ENCODE measurements at regions not wholly inside any gene's neighbourhood (a gene's known extent, or its start where the extent isn't known, plus 50 kb on each side); places are given as distances from the start of the nearest gene placed in this dataset.
"Not testable (repeated sequence)": the region's sequence is repeated elsewhere in the genome, so short reads cannot be mapped to it uniquely, and the experiment has no call there.

- H3K36me3 Mint-ChIP-seq (ENCODE audit: low read depth), result no peaks in the 10 kb centered on the region
- no peaks in the 10 kb centered on the region for H3K9me3 Mint-ChIP-seq (ENCODE audit: low read depth)
- peaks cover 16% of the 10 kb centered on the region for H3K4me1 Mint-ChIP-seq (ENCODE audit: low read depth)
- no peak overlapping the region for H3K27ac Mint-ChIP-seq (ENCODE audit: unreplicated experiment)
- no peak for DNase-seq (ENCODE audit: low spot score)
- no peak for TF ChIP-seq CTCF (IDR thresholded peaks at IDR 0.05)
- H3K4me3 Mint-ChIP-seq (ENCODE audit: unreplicated experiment), result no peak overlapping the region
- no peaks in the 10 kb centered on the region for H3K27me3 Mint-ChIP-seq (ENCODE audit: low read depth)
Observed at GRCh38 chr11:109051200-109051599, 370.8 kb upstream of the C11orf87 start.

GRCh38 chr11:109059402-109059801 is 362.6 kb upstream of the C11orf87 start:
- H3K36me3 Mint-ChIP-seq (ENCODE audit: low read depth), result no peaks in the 10 kb centered on the region
- peaks cover 20% of the 10 kb centered on the region for H3K4me1 Mint-ChIP-seq (ENCODE audit: low read depth)
- no peak for DNase-seq (ENCODE audit: low spot score)
- no peak overlapping the region for H3K4me3 Mint-ChIP-seq (ENCODE audit: unreplicated experiment)
- H3K27me3 Mint-ChIP-seq (ENCODE audit: low read depth), result no peaks in the 10 kb centered on the region
- H3K27ac Mint-ChIP-seq (ENCODE audit: unreplicated experiment), result no peak overlapping the region
- no peak for TF ChIP-seq CTCF (IDR thresholded peaks at IDR 0.05)
- no peaks in the 10 kb centered on the region for H3K9me3 Mint-ChIP-seq (ENCODE audit: low read depth)

- Mint-ChIP-seq H3K4me3 (ENCODE audit: unreplicated experiment) (no peak overlapping the region), H3K4me1 (ENCODE audit: low read depth) (peaks cover 20% of the 10 kb centered on the region), H3K36me3 (ENCODE audit: low read depth) (no peaks in the 10 kb centered on the region), H3K27me3 (ENCODE audit: low read depth) (no peaks in the 10 kb centered on the region), H3K9me3 (ENCODE audit: low read depth) (no peaks in the 10 kb centered on the region), H3K27ac (ENCODE audit: unreplicated experiment) (no peak overlapping the region)
- no peak for DNase-seq (ENCODE audit: low spot score)
- TF ChIP-seq CTCF (IDR thresholded peaks at IDR 0.05), result no peak
Observed at GRCh38 chr11:109061394-109061793, 360.6 kb upstream of the C11orf87 start.

- Mint-ChIP-seq H3K9me3 (ENCODE audit: low read depth) (no peaks in the 10 kb centered on the region), H3K4me3 (ENCODE audit: unreplicated experiment) (no peak overlapping the region), H3K27me3 (ENCODE audit: low read depth) (no peaks in the 10 kb centered on the region), H3K36me3 (ENCODE audit: low read depth) (no peaks in the 10 kb centered on the region), H3K4me1 (ENCODE audit: low read depth) (peaks cover 20% of the 10 kb centered on the region), H3K27ac (ENCODE audit: unreplicated experiment) (no peak overlapping the region)
- no peak for TF ChIP-seq CTCF (IDR thresholded peaks at IDR 0.05)
- no peak for DNase-seq (ENCODE audit: low spot score)
Observed at GRCh38 chr11:109062445-109062844, 359.5 kb upstream of the C11orf87 start.

- no peak overlapping the region for H3K4me3 Mint-ChIP-seq (ENCODE audit: unreplicated experiment)
- H3K27ac Mint-ChIP-seq (ENCODE audit: unreplicated experiment), result no peak overlapping the region
Observed at GRCh38 chr11:109062871-109063270, 359.1 kb upstream of the C11orf87 start.

GRCh38 chr11:109064618-109065311 is 357.2 kb upstream of the C11orf87 start:
- H3K4me3 Mint-ChIP-seq (ENCODE audit: unreplicated experiment); H3K9me3 Mint-ChIP-seq (ENCODE audit: low read depth); H3K4me1 Mint-ChIP-seq (ENCODE audit: low read depth); H3K27me3 Mint-ChIP-seq (ENCODE audit: low read depth); DNase-seq (ENCODE audit: low spot score); H3K36me3 Mint-ChIP-seq (ENCODE audit: low read depth); H3K27ac Mint-ChIP-seq (ENCODE audit: unreplicated experiment): not testable (repeated sequence)

More at GRCh38 chr11:109062871-109063270, 359.1 kb upstream of the C11orf87 start:
- Mint-ChIP-seq H3K9me3 (ENCODE audit: low read depth) (no peaks in the 10 kb centered on the region), H3K36me3 (ENCODE audit: low read depth) (no peaks in the 10 kb centered on the region), H3K4me1 (ENCODE audit: low read depth) (peaks cover 20% of the 10 kb centered on the region), H3K27me3 (ENCODE audit: low read depth) (no peaks in the 10 kb centered on the region)
- no peak for TF ChIP-seq CTCF (IDR thresholded peaks at IDR 0.05)
- DNase-seq (ENCODE audit: low spot score), result no peak
